Fibroblast of gingiva (primary cell): ENCODE measurements at regions not wholly inside any gene's neighbourhood (a gene's known extent, or its start where the extent isn't known, plus 50 kb on each side); places are given as distances from the start of the nearest gene placed in this dataset.
"Not testable (repeated sequence)": the region's sequence is repeated elsewhere in the genome, so short reads cannot be mapped to it uniquely, and the experiment has no call there.

ENCODE experiments used
- DNase-seq: peaks from one replicate; pipeline ENCODE4 v3.0.0-alpha.2; 2011; ENCODE audit warnings: low read depth

DNA sequence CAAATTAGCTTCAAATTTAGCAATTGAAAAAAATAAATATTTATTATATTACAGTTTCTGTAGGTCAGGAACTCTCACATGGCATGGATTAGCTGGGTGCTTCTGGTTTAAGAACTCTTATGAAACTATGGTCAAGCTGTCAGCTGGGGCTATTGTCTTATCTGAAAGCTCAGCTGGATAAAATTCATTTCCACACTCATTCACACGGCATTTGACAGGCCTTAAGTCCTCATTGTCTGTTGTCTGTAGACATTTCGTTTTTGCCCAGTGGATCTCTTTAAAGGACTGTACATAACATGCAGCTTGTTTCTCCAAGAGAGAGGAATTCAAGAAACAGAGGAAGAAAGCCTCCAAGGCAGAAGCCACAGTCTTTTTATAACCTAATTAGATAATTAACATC is 1556.8 kb upstream of the SLC39A10 start:
- DNase-seq: no peak

DNA sequence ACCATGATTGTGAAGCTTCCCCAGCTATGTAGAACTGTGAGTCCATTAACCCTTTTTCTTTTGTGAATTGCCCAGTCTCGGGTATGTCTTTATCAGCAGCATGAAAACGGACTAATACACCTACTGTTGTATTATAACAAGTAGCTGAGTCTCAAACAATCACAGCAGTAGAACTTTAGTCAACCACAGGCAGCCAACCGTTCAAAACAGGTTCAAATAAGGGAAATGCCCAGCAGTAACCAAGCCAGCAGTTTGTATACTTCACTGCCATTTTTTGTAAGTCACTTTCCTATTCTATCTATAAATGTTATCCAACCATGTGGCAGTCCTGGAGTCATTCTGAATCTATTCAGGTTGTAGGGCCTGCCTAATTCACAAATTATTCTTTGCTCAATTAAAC is 1560.6 kb upstream of the SLC39A10 start:
- DNase-seq: no peak

DNA sequence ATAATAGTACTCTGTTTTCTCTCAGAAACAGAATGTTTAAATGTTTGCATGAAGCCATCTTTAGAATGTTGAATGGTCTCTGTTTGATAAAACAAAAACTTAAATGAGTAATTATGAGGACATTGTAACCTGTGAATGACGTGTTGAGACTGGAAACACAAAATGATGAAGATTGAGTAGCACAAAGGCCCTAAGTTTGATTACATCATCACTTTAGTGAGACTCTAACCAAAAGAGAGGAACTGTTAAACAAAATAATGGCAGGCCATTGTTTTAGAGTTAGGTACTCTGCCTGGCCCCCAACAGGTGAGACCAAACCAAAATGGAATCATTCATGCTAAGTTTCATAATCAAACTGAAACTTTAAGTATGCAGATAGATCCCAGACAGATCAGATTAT is 1561.7 kb upstream of the SLC39A10 start:
- DNase-seq: no peak

DNA sequence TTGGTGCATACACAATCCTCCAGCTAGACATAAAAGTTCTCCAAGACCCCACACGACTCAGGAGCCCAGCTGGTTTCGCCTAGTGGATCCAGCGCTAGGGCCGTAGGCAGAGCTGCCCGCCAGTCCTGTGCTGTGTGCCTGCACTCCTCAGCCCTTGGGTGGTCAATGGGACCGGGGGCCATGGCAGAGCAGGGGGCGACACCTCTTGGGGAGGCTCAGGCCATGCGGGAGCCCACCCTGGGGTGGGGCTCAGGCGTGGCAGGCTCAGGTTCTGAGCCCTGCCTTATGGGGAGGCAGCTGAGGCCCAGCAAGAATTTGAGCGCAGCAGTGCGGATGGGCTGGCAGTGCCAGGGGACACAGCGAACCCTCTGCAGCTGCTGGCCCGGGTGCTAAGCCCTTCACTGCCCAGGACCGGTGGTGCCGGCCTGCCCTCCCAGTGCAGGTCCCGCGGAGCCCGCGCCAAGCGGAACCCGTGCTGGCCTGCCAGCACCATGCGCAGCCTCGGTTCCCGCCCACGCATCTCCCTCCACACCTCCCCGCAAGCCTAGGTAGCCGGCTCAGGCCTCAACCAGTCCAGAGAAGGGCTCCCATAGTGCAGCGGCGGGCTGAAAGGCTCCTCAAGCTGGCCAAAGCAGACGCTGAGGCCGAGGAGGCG is 1566.6 kb upstream of the SLC39A10 start:
- no peak for DNase-seq

DNA sequence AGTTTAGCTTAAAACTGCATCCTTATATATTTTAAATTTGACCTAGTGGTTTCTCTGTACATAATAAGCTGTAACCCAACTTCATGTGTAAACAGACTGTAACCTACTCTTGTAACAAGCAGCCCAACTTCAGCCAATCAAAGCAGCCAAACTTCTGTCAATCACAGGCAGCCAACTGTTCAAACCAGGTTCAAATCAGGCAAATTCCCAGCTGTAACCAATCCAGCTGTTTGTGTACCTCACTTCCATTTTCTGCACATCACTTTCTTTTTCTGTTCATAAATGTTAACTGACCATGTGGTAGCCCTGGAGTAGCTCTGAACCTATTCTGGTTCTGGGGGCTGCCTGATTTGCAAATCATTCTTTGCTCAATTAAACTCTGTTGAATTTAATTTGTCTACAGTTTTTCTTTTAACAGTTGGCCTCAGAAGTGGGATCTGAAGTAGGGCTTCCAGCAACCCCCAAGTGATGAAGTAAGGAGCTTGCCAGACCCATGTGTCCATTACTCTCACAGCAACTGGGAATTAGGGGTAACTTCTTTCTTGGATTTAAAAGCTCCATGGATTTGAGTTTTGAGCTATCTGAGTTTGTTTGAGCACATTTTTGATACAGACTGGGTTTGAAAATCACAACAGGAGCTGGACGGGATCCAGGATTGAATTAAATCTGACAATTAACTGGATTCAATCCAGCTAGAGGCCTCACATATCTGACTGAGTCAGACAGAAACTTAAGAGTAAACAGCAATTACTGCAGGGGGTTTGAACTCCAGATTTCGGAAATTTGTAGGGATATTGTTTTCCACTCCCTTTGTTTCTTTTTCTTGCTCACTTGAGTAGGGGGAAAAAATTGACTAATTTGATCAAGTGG is 1569.7 kb upstream of the SLC39A10 start:
- no peak for DNase-seq

DNA sequence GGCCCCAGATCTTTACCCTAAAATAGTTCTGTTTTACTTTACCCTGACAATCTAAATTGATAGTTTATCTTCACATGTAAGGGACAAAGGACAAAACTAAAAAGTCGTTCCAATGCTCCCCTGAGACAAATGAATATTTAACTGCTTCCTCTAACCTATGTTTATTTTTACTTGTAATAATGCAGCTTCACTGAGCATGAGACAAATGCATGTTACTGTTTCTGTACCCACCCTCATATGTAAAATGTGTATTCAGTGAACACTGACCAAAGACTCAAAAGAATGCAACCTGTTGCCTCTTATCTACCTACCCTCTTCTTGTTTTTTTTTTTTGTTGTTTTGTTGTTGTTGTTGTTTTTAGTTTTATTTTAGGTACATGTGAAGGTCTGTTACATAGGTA is 1570.9 kb upstream of the SLC39A10 start:
- DNase-seq: no peak

DNA sequence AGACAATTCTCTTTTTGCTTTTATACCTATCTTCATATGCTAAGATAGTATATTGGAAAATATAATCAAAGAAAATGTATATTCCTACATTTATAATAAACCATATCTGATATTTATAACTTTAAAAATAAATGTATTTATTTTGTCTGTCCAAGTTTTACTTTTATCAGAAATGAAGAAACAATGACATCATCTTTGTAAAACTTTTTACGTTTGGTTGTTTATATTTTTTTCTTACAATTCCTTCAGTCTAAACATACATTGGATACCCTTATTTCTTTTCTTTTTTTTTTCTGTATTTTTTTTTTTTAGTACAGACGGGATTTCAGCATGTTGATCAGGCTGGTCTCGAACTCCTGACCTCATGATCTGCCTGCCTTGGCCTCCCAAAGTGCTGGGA is 1577.0 kb upstream of the SLC39A10 start:
- no peak for DNase-seq

DNA sequence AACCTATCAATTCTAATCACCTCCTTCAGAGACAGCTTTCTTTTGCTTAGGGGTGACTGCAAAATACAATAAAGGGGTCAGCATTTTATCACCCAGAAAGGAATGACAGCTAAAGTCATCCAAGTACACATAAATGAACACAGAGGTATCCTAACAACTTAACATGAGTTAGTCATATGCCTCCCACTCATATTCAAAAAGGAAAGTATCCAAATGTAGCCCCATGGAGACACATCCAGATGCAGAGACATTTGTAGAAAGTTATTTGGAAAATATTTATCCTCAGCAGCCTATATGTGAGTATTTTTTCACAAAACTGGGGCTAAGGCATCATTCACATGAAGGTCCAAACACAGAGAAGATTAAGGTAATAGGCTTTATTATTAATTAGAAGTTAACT is 1579.7 kb upstream of the SLC39A10 start:
- DNase-seq: no peak

DNA sequence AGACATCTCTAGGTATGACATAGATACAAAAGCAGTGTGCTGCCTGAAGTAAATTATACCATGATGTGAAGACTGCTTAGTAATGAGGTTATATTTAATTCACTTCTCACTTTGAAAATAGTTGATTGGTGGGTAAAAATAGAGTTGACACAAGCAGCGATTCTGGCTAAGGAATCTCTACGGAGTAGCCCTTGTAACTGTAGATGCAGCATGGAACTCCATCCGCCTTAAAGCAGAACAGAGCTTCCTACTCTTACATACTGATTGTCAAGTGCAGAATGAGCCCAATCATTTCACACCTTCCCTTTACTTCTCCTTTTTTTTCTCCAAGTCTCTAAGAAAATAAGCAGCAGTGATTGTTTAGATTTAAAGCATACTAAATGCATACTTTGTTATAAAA is 1594.6 kb upstream of the SLC39A10 start:
- no peak for DNase-seq

DNA sequence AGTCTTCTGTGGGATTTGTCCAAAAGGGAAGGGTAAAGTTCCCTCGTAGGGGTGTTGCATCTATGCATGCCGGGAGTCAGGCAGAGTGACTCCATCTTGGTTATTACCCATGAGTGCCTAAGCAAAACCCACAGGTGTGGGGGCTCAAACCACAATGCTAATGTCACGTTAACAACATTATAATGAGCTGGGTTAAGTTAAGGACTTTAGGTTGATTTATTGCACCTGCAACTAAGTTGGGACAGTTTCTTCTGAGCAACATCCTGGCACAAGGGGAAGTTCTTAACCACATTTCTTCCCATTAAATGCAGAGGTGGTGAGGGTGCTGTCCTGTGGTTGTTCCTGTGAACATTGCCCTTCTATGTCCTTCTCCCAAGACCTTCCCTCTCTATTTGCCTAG is 1596.8 kb upstream of the SLC39A10 start:
- DNase-seq: no peak

DNA sequence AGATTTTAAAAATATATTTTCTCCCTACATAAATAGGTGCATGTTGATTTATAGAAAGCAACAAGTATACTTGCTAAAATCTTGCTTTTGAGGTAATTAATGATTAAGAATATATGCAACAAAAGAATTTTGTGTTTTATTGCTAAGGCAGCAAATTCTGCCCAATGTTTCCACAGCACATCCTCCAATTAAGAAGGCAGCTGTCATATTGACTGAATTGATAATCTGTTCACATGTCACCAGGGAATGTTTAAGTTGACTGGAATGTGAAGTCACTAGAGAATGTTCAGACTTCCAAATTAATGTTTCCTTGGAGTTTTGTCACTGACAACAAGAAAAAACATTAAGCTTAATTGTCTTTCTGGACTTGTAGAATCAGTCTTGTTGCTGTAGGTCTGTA is 1602.7 kb upstream of the SLC39A10 start:
- no peak for DNase-seq

DNA sequence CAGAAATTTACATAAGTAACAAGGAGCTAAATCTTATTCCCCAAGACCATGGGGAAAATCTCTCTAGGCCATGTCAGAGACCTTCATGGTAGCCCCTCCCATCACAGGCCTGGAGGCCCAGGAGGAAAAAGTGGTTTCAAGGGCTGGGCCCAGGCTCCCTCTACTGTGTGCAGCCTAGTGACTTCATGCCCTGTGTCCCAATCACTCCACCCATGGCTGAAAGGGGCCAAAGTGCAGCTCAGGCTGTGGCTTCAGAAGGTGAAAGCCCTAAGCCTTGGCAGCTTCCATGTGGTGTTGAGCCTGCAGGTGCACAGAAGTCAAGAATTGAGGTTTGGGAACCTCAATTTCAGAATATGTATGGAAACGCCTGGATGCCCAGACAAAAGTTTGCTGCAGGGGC is 1612.7 kb upstream of the SLC39A10 start:
- no peak for DNase-seq

DNA sequence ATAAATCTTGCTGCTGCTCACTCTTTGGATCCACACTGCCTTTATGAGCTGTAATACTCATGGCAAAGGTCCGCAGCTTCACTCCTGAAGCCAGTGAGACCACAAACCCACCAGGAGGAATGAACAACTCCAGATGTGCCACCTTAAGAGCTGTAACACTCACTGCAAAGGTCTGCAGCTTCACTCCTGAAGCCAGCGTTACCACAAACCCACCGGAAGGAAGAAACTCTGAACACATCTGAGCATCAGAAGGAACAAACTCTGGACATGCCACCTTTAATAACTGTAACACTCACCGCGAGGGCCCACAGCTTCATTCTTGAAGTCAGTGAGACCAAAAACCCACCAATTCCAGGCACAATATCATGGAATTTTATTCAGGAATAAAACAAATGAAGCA is 1635.9 kb upstream of the SLC39A10 start:
- DNase-seq: not testable (repeated sequence)

DNA sequence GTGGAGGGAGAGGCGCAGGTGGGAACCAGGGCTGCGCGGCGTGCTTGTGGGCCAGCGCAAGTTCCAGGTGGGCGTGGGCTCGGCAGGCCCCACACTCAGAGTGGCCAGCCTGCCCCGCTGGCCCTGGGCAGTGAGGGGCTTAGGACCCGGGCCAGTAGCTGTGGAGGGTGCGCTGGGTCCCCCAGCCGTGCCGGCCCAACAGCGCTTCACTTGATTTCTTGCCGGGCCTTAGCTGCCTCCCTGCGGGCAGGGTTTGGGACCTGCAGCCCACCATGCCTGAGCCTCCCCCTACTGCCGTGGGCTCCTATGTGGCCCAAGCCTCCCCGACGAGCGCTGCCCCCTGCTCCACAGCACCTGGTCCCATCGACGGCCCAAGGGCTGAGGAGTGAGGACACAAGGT is 1636.9 kb upstream of the SLC39A10 start:
- DNase-seq: no peak

DNA sequence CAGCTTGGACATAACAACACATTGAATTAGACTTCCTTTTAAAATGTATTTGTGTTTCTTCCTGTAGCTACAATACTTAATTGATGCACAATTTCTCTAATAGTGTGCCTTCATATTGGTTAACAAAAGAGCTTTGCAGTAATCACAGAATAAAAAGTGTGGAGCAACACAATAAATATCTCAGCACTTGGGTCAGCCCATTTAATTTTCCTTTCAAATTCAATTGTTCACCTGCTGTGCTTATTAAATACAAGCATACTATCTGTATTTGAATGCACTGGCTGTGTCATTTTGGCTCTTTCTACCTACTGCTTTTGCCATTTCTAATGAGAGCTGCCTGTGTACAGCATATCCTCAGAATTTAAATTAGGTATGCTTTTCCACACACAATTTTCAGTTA is 1641.3 kb upstream of the SLC39A10 start:
- DNase-seq: no peak

DNA sequence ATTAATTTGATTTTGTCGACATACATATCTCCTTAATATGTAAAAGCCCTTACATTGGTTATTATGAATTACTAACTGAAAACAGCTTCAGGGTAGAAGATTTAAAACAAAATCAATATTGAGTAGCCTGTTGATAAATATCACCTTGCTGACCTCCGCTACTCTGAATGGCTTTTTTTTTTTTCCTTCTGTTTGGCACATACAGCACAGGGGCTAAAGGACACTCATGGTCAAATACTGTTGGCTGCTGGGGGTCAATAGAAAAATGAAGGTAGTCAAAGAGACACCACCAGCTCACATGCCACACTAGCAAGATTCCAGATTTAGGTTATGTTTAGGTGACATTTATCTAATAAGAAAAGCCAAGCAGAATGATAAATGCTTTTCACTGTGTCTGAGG is 1642.4 kb upstream of the SLC39A10 start:
- DNase-seq: no peak

DNA sequence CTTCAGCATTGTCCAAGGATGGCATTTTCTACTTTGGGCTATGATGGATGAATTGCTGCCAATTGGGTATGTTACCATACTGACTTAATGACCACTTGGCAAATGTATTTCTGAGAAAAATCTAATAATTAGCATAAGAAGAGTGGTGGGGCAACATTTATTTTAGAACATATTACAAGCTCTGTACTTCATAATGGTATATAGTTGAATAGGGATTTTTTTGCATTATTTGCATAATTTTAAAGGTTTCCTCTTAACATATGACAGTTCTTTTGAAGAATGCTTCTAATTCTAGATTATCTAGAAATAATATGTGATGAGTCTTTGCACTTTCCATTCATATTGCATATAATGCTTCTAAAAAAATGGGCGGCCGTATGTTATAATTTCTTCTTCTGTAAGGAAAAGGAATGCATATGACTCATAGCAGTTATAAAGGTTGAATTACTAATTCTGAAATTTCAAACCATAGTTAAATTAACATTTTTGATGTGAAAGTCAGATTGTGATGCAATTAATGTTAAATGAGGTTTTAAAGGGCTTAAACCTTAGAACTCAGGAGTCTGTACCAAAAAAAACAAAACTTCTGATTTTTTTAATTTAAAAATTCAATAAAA is 1652.3 kb upstream of the SLC39A10 start:
- peak; percentile 10 for DNase-seq

DNA sequence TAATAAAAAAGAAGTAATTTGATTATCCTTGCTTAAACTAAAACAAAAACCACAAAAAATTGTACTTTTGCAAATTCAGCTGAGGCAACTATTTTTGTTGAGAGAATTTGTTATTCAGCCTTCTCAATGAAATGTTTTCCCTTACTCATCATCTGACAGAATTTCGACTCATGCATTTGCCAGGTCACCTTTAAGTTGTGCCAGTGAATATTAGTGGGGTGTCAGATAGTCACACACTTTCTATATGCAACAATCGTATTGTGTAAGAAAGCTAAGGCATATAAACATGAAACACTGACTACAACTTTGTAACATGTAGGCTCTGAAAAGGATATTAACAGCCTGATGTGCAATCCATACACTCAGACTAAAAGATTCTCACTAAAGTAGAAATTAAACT is 1653.1 kb upstream of the SLC39A10 start:
- no peak for DNase-seq

DNA sequence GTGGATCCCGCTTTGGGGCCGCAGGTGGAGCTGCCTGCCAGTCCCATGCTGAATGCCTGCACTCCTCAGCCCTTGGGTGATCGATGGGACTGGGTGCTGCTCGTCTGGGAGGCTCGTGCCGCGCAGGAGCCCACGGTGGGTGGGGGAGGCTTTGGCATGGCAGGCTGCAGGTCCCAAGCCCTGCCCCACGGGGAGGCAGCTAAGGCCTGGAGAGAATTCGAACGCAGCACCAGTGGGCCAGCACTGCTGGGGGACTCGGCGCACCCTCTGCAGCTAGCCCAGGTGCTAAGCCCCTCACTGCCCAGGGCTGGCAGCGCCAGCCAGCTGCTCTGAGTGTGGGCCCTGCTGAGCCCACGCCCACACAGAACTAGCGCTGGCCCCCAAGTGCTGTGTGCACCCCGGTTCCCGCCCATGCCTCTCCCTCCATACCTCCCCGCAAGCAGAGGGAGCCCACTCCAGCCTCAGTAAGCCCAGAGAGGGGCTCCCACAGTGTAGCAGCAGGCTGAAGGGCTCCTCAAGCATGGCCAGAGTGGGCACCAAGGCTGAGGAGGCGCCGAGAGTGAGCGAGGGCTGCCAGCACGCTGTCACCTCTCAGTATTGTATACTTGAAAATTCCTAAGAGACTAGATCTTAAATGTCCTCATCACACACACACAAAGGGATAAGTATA is 1654.2 kb upstream of the SLC39A10 start:
- DNase-seq: no peak

DNA sequence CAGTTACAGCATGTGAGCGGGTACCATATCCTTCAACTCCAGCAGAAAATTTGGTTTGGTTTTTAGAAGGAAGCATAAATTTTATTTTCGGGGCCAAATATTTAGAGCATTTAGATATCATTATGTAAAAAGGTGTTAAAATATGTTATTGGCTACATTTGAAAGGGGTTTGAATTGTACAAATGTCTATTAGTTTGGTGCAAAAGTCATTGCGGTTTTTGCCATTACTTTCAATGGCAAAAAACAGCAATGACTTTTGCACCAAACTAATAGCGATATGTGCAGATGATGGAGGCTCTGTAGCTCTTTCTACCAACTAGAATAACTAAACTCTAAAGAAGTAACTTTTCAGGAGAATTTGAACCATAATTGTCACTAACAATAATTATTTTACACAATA is 1666.2 kb upstream of the SLC39A10 start:
- no peak for DNase-seq

DNA sequence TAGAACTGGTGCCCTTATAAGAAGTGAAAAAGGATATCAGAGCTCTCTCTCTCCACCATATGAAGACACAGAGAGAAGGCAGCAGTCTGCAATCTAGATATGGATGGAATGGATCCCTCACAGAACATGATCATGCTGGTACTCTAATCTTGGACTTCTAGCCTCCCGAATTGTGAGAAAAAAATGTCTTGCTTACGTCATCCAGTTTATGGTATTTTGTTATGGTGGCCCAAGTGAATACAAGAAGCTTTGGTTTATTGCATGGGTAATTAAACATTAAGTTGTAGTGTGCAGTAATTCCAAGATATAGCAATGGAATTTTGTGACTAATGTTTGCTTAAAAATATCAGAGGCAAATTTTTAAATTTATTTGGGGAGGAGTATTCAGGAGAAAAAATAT is 1667.4 kb upstream of the SLC39A10 start:
- DNase-seq: no peak

DNA sequence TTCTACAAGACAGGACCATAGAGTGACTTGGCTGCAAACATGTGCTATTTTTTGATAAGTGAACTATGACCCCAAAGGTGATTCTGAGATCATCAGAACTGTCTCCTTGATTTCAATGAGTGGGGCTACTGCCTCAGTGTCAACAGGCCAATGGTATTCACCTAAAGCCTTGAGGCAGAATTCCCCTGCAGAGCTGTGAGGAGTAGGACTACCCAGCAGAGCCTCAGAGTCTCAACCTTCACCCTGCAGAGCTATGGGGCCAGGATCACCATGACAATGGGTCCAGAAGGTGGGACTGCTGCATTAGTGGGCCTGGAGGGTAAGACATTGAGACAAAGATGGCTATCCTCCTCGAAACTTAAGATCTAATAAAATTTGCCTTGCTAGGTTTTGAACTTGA is 1668.2 kb upstream of the SLC39A10 start:
- DNase-seq: no peak

DNA sequence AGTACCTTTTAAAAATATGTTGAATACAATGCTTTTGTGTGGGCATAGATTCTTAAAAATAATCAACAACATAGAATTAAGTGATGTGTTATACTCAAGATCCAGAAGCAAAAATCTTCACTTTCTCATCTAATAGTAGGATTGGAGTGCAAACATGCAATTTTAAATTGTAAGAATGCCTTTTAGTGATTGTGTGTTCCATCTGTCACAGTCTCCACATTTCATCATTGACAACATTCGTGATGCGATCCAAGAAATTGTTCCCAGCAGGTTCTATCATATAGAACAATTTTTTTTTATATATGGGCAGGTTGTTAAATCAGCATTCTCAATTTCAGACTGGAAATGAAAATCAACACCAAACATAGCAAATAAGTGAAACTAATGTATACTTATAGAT is 1671.8 kb upstream of the SLC39A10 start:
- no peak for DNase-seq
